GM23338 (cell line): ENCODE measurements at regions not wholly inside any gene's neighbourhood (a gene's known extent, or its start where the extent isn't known, plus 50 kb on each side); places are given as distances from the start of the nearest gene placed in this dataset.

ENCODE experiments used
- ATAC-seq: fragments of 200-7000 bp; cut with Tn5 transposase; 3 replicates; pipeline ENCODE4 v1.9.1; 2020
- DNase-seq: peaks from one replicate; pipeline ENCODE4 v3.0.0-alpha.2; 2015; ENCODE audit warnings: low spot score
- H2AFZ ChIP-seq: fragments of 200-600 bp; sonication (generic); 2 replicates; pipeline ENCODE4 v1.8.0; 2016; ENCODE audit warnings: antibody characterized with exemption, mild to moderate bottlenecking, moderate library complexity
- H3F3A ChIP-seq: fragments of 200-600 bp; sonication (generic); replicated peaks from 2 replicates; pipeline ENCODE4 v1.8.0; 2017; ENCODE audit warnings: antibody characterized with exemption, mixed run types, low read depth
- H3K27ac ChIP-seq: fragments of 200-600 bp; sonication (generic); 2 replicates; pipeline ENCODE4 v1.6.1; 2016; ENCODE audit warnings: low read depth
- H3K27me3 ChIP-seq: fragments of 200-600 bp; sonication (generic); 2 replicates; pipeline ENCODE4 v1.8.0; 2016; ENCODE audit warnings: mild to moderate bottlenecking, mixed run types, moderate library complexity; ENCODE audit not compliant: insufficient read depth
- H3K36me3 ChIP-seq: fragments of 200-600 bp; sonication (generic); 2 replicates; pipeline ENCODE4 v1.8.0; 2016; ENCODE audit warnings: mild to moderate bottlenecking; ENCODE audit not compliant: insufficient read depth
- H3K4me1 ChIP-seq: fragments of 200-600 bp; sonication (generic); 2 replicates; pipeline ENCODE4 v1.8.0; 2016; ENCODE audit warnings: mild to moderate bottlenecking, moderate library complexity; ENCODE audit not compliant: insufficient read depth
- H3K4me2 ChIP-seq: fragments of 200-600 bp; sonication (generic); 2 replicates; pipeline ENCODE4 v1.7.1; 2017; ENCODE audit warnings: mixed run types
- H3K4me3 ChIP-seq: fragments of 200-600 bp; sonication (generic); 2 replicates; pipeline ENCODE4 v1.6.1; 2016; ENCODE audit warnings: mixed run types
- H3K79me2 ChIP-seq: fragments of 200-600 bp; sonication (generic); replicated peaks from 2 replicates; pipeline ENCODE4 v1.8.0; 2017; ENCODE audit warnings: mild to moderate bottlenecking; ENCODE audit not compliant: insufficient read depth
- H3K9me2 ChIP-seq: fragments of 200-600 bp; sonication (generic); 2 replicates; pipeline ENCODE4 v1.8.0; 2017; ENCODE audit not compliant: insufficient read depth
- H4K20me1 ChIP-seq: fragments of 200-600 bp; sonication (generic); replicated peaks from 2 replicates; pipeline ENCODE4 v1.8.0; 2017; ENCODE audit warnings: mild to moderate bottlenecking; ENCODE audit not compliant: insufficient read depth
- H3K27ac Mint-ChIP-seq: 2 replicates; pipeline ENCODE4 v1.8.0; 2020; ENCODE audit warnings: inconsistent platforms, mild to moderate bottlenecking, moderate library complexity, mixed read lengths
- H3K27me3 Mint-ChIP-seq: 3 replicates; pipeline ENCODE4 v1.8.0; 2022; ENCODE audit warnings: low read depth, mild to moderate bottlenecking, moderate library complexity, mixed read lengths, inconsistent platforms; ENCODE audit not compliant: insufficient read depth, poor library complexity
- H3K36me3 Mint-ChIP-seq: 3 replicates; pipeline ENCODE4 v1.8.0; 2021; ENCODE audit warnings: low read depth, mild to moderate bottlenecking, inconsistent platforms, moderate library complexity, mixed read lengths
- H3K4me1 Mint-ChIP-seq: 3 replicates; pipeline ENCODE4 v1.8.0; 2020; ENCODE audit warnings: mild to moderate bottlenecking, inconsistent platforms, mixed read lengths
- H3K4me3 Mint-ChIP-seq: 3 replicates; pipeline ENCODE4 v1.8.0; 2021; ENCODE audit warnings: moderate library complexity, mild to moderate bottlenecking, inconsistent platforms, mixed read lengths
- H3K9me3 Mint-ChIP-seq: 3 replicates; pipeline ENCODE4 v1.8.0; 2020; ENCODE audit warnings: moderate library complexity, mild to moderate bottlenecking, inconsistent platforms, mixed read lengths
- CREB1 ChIP-seq: fragments of 250-450 bp; sonication (Bioruptor Pico); IDR thresholded peaks from 2 replicates; pipeline ENCODE4 v1.5.0; 2020; ENCODE audit warnings: low read depth, mild to moderate bottlenecking, moderate library complexity
- CTCF ChIP-seq, 2 experiments: fragments of 200-600 bp in 1 of 2; sonication (generic) in 1 of 2; conservative IDR thresholded peaks; 2 replicates each; pipeline versions ENCODE4 v1.5.1 to v1.6.1; 2016 to 2017; ENCODE audit warnings: antibody characterized with exemption in 2 of 2, low read depth in 2 of 2, mild to moderate bottlenecking in 2 of 2, moderate library complexity in 1 of 2
- ETS1 ChIP-seq: IDR thresholded peaks from 2 replicates; pipeline ENCODE4 v1.6.1; 2016; ENCODE audit warnings: antibody characterized with exemption
- EZH2 ChIP-seq: fragments of 200-600 bp; sonication (generic); IDR thresholded peaks from one replicate; pipeline ENCODE4 v1.8.0; 2017; ENCODE audit warnings: antibody characterized with exemption, mild to moderate bottlenecking, low read depth; ENCODE audit not compliant: unreplicated experiment
- EZH2phosphoT487 ChIP-seq: fragments of 200-600 bp; sonication (generic); IDR thresholded peaks from one replicate; pipeline ENCODE4 v1.8.1; 2018; ENCODE audit warnings: antibody characterized with exemption; ENCODE audit not compliant: unreplicated experiment
- JUNB ChIP-seq: IDR thresholded peaks from one replicate; pipeline ENCODE4 v1.6.1; 2016; ENCODE audit warnings: antibody characterized with exemption; ENCODE audit not compliant: unreplicated experiment
- NANOG ChIP-seq: IDR thresholded peaks from 2 replicates; pipeline ENCODE4 v1.6.1; 2016; ENCODE audit warnings: antibody characterized with exemption, borderline replicate concordance
- POLR2AphosphoS5 ChIP-seq: IDR thresholded peaks from 2 replicates; pipeline ENCODE4 v1.6.1; 2016; ENCODE audit warnings: antibody characterized with exemption, low read depth
- STAT1 ChIP-seq: IDR thresholded peaks from one replicate; pipeline ENCODE4 v1.6.1; 2016; ENCODE audit warnings: antibody characterized with exemption; ENCODE audit not compliant: unreplicated experiment
- ZNF114 ChIP-seq: fragments of 250-450 bp; sonication (Bioruptor Pico); IDR thresholded peaks from 2 replicates; pipeline ENCODE4 v1.5.0; 2020; ENCODE audit warnings: mild to moderate bottlenecking, moderate library complexity
- ZNF331 ChIP-seq: fragments of 250-450 bp; sonication (Bioruptor Pico); IDR thresholded peaks from 2 replicates; pipeline ENCODE4 v1.5.0; 2020; ENCODE audit warnings: low read depth, mild to moderate bottlenecking, moderate library complexity
- ZNF462 ChIP-seq: fragments of 250-450 bp; sonication (Bioruptor Pico); IDR thresholded peaks from 2 replicates; pipeline ENCODE4 v1.5.0; 2020; ENCODE audit warnings: mild to moderate bottlenecking, moderate library complexity
- TF ChIP-seq, protein P1 (sequence below): IDR thresholded peaks from one replicate; pipeline ENCODE4 v1.6.1; 2018; ENCODE audit warnings: antibody characterized with exemption; ENCODE audit not compliant: unreplicated experiment

- Histone ChIP-seq H3K4me3 (no peak overlapping the region), H3K27me3 (no peaks in the 10 kb centered on the region), H4K20me1 (no peaks in the 10 kb centered on the region), H3K4me2 (no peak overlapping the region), H3F3A (no peaks in the 10 kb centered on the region), H3K9me2 (no peaks in the 10 kb centered on the region; the same call in 1 of the 2 replicates), H3K27ac (no peak overlapping the region), H2AFZ (no peak overlapping the region), H3K36me3 (no peaks in the 10 kb centered on the region), H3K4me1 (no peaks in the 10 kb centered on the region), H3K79me2 (no peaks in the 10 kb centered on the region)
- H3K36me3 Mint-ChIP-seq = no peaks in the 10 kb centered on the region
- ATAC-seq (no peak), DNase-seq (peak; percentile 36)
- no peak overlapping the region for H3K27ac Mint-ChIP-seq
- TF ChIP-seq ETS1 = no peak
- TF ChIP-seq EZH2 = no peak
- TF ChIP-seq ZNF462 (CRISPR knock-in tag) = no peak
- no peak for TF ChIP-seq CREB1 (CRISPR knock-in tag)
- TF ChIP-seq STAT1 = no peak
- no peak for TF ChIP-seq EZH2phosphoT487
- no peak for TF ChIP-seq ZNF331
- TF ChIP-seq JUNB = no peak
- TF ChIP-seq NANOG = no peak
- no peak for TF ChIP-seq POLR2AphosphoS5
- TF ChIP-seq CTCF (conservative IDR thresholded peaks at IDR 0.05; ENCODE audit: low read depth in 2 of 2) = no peak
- TF ChIP-seq, protein P1, sequence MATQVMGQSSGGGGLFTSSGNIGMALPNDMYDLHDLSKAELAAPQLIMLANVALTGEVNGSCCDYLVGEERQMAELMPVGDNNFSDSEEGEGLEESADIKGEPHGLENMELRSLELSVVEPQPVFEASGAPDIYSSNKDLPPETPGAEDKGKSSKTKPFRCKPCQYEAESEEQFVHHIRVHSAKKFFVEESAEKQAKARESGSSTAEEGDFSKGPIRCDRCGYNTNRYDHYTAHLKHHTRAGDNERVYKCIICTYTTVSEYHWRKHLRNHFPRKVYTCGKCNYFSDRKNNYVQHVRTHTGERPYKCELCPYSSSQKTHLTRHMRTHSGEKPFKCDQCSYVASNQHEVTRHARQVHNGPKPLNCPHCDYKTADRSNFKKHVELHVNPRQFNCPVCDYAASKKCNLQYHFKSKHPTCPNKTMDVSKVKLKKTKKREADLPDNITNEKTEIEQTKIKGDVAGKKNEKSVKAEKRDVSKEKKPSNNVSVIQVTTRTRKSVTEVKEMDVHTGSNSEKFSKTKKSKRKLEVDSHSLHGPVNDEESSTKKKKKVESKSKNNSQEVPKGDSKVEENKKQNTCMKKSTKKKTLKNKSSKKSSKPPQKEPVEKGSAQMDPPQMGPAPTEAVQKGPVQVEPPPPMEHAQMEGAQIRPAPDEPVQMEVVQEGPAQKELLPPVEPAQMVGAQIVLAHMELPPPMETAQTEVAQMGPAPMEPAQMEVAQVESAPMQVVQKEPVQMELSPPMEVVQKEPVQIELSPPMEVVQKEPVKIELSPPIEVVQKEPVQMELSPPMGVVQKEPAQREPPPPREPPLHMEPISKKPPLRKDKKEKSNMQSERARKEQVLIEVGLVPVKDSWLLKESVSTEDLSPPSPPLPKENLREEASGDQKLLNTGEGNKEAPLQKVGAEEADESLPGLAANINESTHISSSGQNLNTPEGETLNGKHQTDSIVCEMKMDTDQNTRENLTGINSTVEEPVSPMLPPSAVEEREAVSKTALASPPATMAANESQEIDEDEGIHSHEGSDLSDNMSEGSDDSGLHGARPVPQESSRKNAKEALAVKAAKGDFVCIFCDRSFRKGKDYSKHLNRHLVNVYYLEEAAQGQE = no peak
- TF ChIP-seq ZNF114 (CRISPR knock-in tag) = no peak
- H3K9me3 Mint-ChIP-seq = no peaks in the 10 kb centered on the region
- H3K4me1 Mint-ChIP-seq = peaks cover 4% of the 10 kb centered on the region; the same call in 2 of the 3 replicates
- H3K27me3 Mint-ChIP-seq = no peaks in the 10 kb centered on the region
- H3K4me3 Mint-ChIP-seq = no peak overlapping the region
Measured at GRCh38 chr5:85671223-85671970, 946.3 kb upstream of the COX7C start.
